Endothelial cell of umbilical vein (primary cell): ENCODE measurements at regions not wholly inside any gene's neighbourhood (a gene's known extent, or its start where the extent isn't known, plus 50 kb on each side); places are given as distances from the start of the nearest gene placed in this dataset.

Experiments used
- BruUV-seq: library from RNA; stranded (reverse); fragments of 400-500 nt; replicated peaks from 2 replicates; lab custom pipeline; 2021; lab: Mats Ljungman, UMichigan
- CTCF ChIA-PET: fragments of 300-600, 350-600 bp; sonication (Branson Sonifier 250); formaldehyde crosslinking; loops from one replicate; lab custom pipeline; 2021; ENCODE audit warnings: antibody characterized with exemption, inconsistent platforms; lab: Charles Lee
- POLR2A ChIA-PET: fragments of 300-600, 350-600 bp; sonication (Branson Sonifier 250); formaldehyde crosslinking; loops from one replicate; lab custom pipeline; 2021; ENCODE audit warnings: antibody characterized with exemption, inconsistent platforms; lab: Charles Lee
- DNase-seq: peaks from one replicate; pipeline ENCODE4 v3.0.0-alpha.2; 2011; ENCODE audit warnings: low read depth, low spot score
- FAIRE-seq: peaks from 2 replicates; lab custom pipeline; 2011; peaks lifted over from hg19 to GRCh38; lab: Jason Lieb, UNC
- H2AFZ ChIP-seq: 2 replicates; pipeline ENCODE4 v1.6.0; 2012; ENCODE audit warnings: low read depth, low read length, control low read depth, inconsistent platforms
- H3K27ac ChIP-seq: 2 replicates; pipeline ENCODE4 v1.5.1; 2011; ENCODE audit warnings: low read depth, mild to moderate bottlenecking, control low read depth, low read length, moderate library complexity; ENCODE audit not compliant: insufficient read depth
- H3K27me3 ChIP-seq, 2 experiments: 2 replicates each; pipeline versions ENCODE4 v1.6.0 to v1.6.1; 2011; ENCODE audit warnings: low read length in 2 of 2, mixed read lengths in 1 of 2; ENCODE audit not compliant: control insufficient read depth in 2 of 2, insufficient read depth in 2 of 2
- H3K36me3 ChIP-seq, 2 experiments: 2 replicates in 1 of 2; 3 replicates in 1 of 2; pipeline ENCODE4 v1.5.1; 2011; ENCODE audit warnings: low read length in 2 of 2, mild to moderate bottlenecking in 1 of 2, moderate library complexity in 1 of 2; ENCODE audit not compliant: control insufficient read depth in 2 of 2, insufficient read depth in 2 of 2; ENCODE audit errors: extremely low read depth in 1 of 2
- H3K4me1 ChIP-seq: 3 replicates; pipeline ENCODE4 v1.5.1; 2011; ENCODE audit warnings: mild to moderate bottlenecking, low read length; ENCODE audit not compliant: control insufficient read depth, insufficient read depth; ENCODE audit errors: extremely low read depth
- H3K4me2 ChIP-seq: 2 replicates; pipeline ENCODE4 v1.6.1; 2011; ENCODE audit warnings: low read length, control low read depth, mixed read lengths; ENCODE audit not compliant: insufficient read depth
- H3K4me3 ChIP-seq, 3 experiments: fragments of 200-600 bp in 1 of 3; sonication (generic), shearing (Covaris generic) in 1 of 3; replicated peaks in 1 of 3; 2 replicates each; pipeline ENCODE4 v1.5.1; 2011 to 2016; ENCODE audit warnings: control low read depth in 3 of 3, low read length in 3 of 3, mild to moderate bottlenecking in 2 of 3, inconsistent platforms in 1 of 3, low read depth in 1 of 3, moderate library complexity in 1 of 3; ENCODE audit not compliant: insufficient read depth in 1 of 3
- H3K79me2 ChIP-seq: 2 replicates; pipeline ENCODE4 v1.6.0; 2012; ENCODE audit warnings: low read length, inconsistent platforms; ENCODE audit not compliant: control insufficient read depth, insufficient read depth
- H3K9ac ChIP-seq: replicated peaks from 2 replicates; pipeline ENCODE3; 2011; ENCODE audit warnings: low read length, control low read depth; ENCODE audit not compliant: insufficient read depth; ENCODE audit errors: extremely low read depth
- H3K9me1 ChIP-seq: replicated peaks from 3 replicates; pipeline ENCODE4 v1.6.0; 2011; ENCODE audit warnings: mild to moderate bottlenecking, low read length; ENCODE audit not compliant: control insufficient read depth, insufficient read depth; ENCODE audit errors: extremely low read depth
- H3K9me3 ChIP-seq: replicated peaks from 2 replicates; pipeline ENCODE4 v1.5.1; 2012; ENCODE audit warnings: low read length, inconsistent platforms; ENCODE audit not compliant: control insufficient read depth, insufficient read depth
- H4K20me1 ChIP-seq: replicated peaks from 2 replicates; pipeline ENCODE3; 2011; ENCODE audit warnings: mild to moderate bottlenecking, low read length; ENCODE audit not compliant: control insufficient read depth, insufficient read depth; ENCODE audit errors: extremely low read depth
- EZH2 ChIP-seq: IDR thresholded peaks from 2 replicates; pipeline ENCODE4 v1.6.1; 2012; ENCODE audit warnings: borderline replicate concordance, low read depth, mild to moderate bottlenecking, moderate library complexity, low read length, inconsistent platforms; ENCODE audit not compliant: severe bottlenecking
- FOS ChIP-seq: IDR thresholded peaks from 2 replicates; pipeline ENCODE4 v1.6.1; 2011; ENCODE audit warnings: mild to moderate bottlenecking, low read length, moderate library complexity, borderline replicate concordance; ENCODE audit not compliant: insufficient read depth
- GATA2 ChIP-seq: IDR thresholded peaks from 2 replicates; pipeline ENCODE4 v1.7.0; 2011; ENCODE audit warnings: low read depth, mild to moderate bottlenecking, moderate library complexity, mixed read lengths, low read length; ENCODE audit not compliant: insufficient read length, insufficient read depth
- JUN ChIP-seq: IDR thresholded peaks from 2 replicates; pipeline ENCODE4 v1.6.1; 2011; ENCODE audit warnings: borderline replicate concordance, low read depth; ENCODE audit not compliant: insufficient read length, insufficient read depth
- MYC ChIP-seq: IDR thresholded peaks from one replicate; pipeline ENCODE4 v1.6.1; 2011; ENCODE audit warnings: mild to moderate bottlenecking, low read depth, low read length
- POLR2A ChIP-seq: IDR thresholded peaks from 2 replicates; pipeline ENCODE4 v1.6.1; 2012; ENCODE audit warnings: low read depth, mild to moderate bottlenecking, control low read depth, low read length
- POLR2AphosphoS5 ChIP-seq: IDR thresholded peaks from 2 replicates; pipeline ENCODE4 v1.6.1; 2012; ENCODE audit warnings: low read depth, mild to moderate bottlenecking, control low read depth, low read length, moderate library complexity; ENCODE audit not compliant: insufficient read depth
- dilution Hi-C: fragments of 300-500 bp; cut with MboI; formaldehyde crosslinking; loops from one replicate; pipeline ENCODE4 v1.15.0; 2019; ENCODE audit warnings: low sequenced_read_pairs; ENCODE audit not compliant: extremely low pct_ligation_motif_present
- intact Hi-C: fragments of 100-400 bp; cut with micrococcal nuclease; formaldehyde crosslinking; loops from one replicate; pipeline ENCODE4 v1.10.0; 2022
- TF ChIP-seq, protein P1 (sequence below): IDR thresholded peaks from 2 replicates; pipeline ENCODE4 v1.6.1; 2011; ENCODE audit not compliant: insufficient read depth, insufficient read length

DNA sequence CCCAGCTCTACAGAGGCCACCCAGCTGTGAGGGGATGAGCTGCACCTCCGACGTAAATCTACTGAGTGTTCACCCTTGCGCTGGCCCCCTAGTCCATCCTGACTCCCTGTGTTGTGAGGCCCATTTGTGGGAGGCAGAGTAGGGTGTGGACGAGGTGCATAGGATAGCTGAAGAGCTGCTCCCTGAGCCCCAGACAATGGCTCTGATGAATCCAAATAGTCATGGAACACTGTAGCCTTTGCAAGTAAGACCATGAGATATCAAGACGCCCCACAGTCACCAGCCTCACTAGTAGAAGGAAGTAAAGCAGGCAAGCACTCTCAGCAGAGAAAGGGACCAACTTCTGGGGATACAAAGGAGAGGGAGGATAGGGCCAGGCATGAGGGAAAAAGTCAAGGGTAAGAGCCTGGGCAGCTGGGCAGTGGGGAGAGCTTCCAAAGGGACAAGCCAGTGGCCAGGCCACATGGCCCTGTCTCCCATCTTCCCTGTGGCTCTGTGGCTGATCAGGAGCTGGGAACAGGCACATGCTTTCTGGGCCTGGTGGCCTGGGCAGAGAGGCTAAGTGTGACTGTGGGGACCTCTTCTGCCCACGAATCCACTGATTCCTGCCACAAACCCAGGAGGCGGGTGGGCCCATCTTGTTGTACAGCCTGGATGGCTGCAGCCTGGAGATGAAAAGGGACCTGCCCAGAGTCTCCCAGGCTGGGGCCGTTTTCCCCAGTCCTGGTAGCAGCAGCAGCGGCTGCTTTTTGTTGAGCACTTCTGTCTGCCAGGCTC is 55.5 kb upstream of the EPS8L3 start:
- Histone ChIP-seq H3K79me2 (no peaks in the 10 kb centered on the region), H3K4me2 (no peak overlapping the region), H3K27me3 (peaks cover 0 to 1% of the 10 kb centered on the region in 2 experiments), H3K4me3 (no peak overlapping the region), H4K20me1 (no peaks in the 10 kb centered on the region), H3K36me3 (no peaks in the 10 kb centered on the region), H3K27ac (no peak overlapping the region), H3K4me1 (peaks cover 10% of the 10 kb centered on the region), H2AFZ (no peak overlapping the region), H3K9ac (no peak overlapping the region), H3K9me3 (no peaks in the 10 kb centered on the region), H3K9me1 (no peaks in the 10 kb centered on the region)
- dilution Hi-C loops (no loop called here), intact Hi-C loops (no loop called here)
- POLR2A ChIA-PET: no interaction called here
- CTCF ChIA-PET: no interaction called here
- DNase-seq (no peak), FAIRE-seq (no peak)
- TF ChIP-seq POLR2A (no peak), MYC (no peak), GATA2 (no peak), EZH2 (no peak), JUN (no peak), POLR2AphosphoS5 (no peak), FOS (no peak)
- TF ChIP-seq, protein P1, sequence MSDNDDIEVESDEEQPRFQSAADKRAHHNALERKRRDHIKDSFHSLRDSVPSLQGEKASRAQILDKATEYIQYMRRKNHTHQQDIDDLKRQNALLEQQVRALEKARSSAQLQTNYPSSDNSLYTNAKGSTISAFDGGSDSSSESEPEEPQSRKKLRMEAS: no peak
- no TSS peak for BruUV-seq
